Muscle of leg (tissue), 3 donors: ENCODE measurements at regions not wholly inside any gene's neighbourhood (a gene's known extent, or its start where the extent isn't known, plus 50 kb on each side); places are given as distances from the start of the nearest gene placed in this dataset.

Experiments used
- DNase-seq: peaks from one replicate; pipeline ENCODE4 v3.0.0; 2013
- H3K27ac ChIP-seq: one replicate; pipeline ENCODE4 v1.5.1; 2013; ENCODE audit warnings: mild to moderate bottlenecking, low read length, control low read depth
- H3K27me3 ChIP-seq: one replicate; pipeline ENCODE4 v1.6.1; 2013; ENCODE audit warnings: low read length; ENCODE audit not compliant: control insufficient read depth, insufficient read depth
- H3K36me3 ChIP-seq: one replicate; pipeline ENCODE4 v1.6.1; 2013; ENCODE audit warnings: low read length; ENCODE audit not compliant: control insufficient read depth, insufficient read depth
- H3K4me1 ChIP-seq: one replicate; pipeline ENCODE4 v1.6.1; 2013; ENCODE audit warnings: low read length; ENCODE audit not compliant: control insufficient read depth, insufficient read depth
- H3K4me3 ChIP-seq: one replicate; pipeline ENCODE4 v1.5.1; 2013; ENCODE audit warnings: low read length, control low read depth
- H3K9me3 ChIP-seq: replicated peaks from 2 replicates; pipeline ENCODE4 v1.6.1; 2013; ENCODE audit warnings: low read depth, low read length; ENCODE audit not compliant: control insufficient read depth
- WGBS: methylation state at CpG from one replicate; pipeline ENCODE4 v1.1.5; 2013; ENCODE audit warnings: missing lambda C conversion rate; ENCODE audit not compliant: insufficient coverage; 5-methylcytosine and 5-hydroxymethylcytosine counted together

GRCh38 chr11:8740129-8740528 lies 57.5 kb downstream of the RPL27A start:
- Histone ChIP-seq H3K4me1 (no peaks in the 10 kb centered on the region), H3K4me3 (no peak overlapping the region), H3K36me3 (peaks cover 36% of the 10 kb centered on the region), H3K9me3 (no peaks in the 10 kb centered on the region), H3K27me3 (no peaks in the 10 kb centered on the region), H3K27ac (no peak overlapping the region)
- WGBS = 86% methylated on average over 1 of the region's 3 CpGs
- no peak for DNase-seq

GRCh38 chr11:8744423-8744822 lies 61.8 kb downstream of the RPL27A start:
- 100% methylated on average over 1 of the region's 1 CpG for WGBS
- Histone ChIP-seq H3K9me3 (no peaks in the 10 kb centered on the region), H3K27ac (no peak overlapping the region), H3K4me1 (peaks cover 9% of the 10 kb centered on the region), H3K4me3 (no peak overlapping the region), H3K27me3 (no peaks in the 10 kb centered on the region), H3K36me3 (peaks cover 19% of the 10 kb centered on the region)
- no peak for DNase-seq

- Histone ChIP-seq H3K27me3 (no peaks in the 10 kb centered on the region), H3K4me3 (no peak overlapping the region), H3K9me3 (no peaks in the 10 kb centered on the region), H3K4me1 (peaks cover 13% of the 10 kb centered on the region), H3K36me3 (peaks cover 28% of the 10 kb centered on the region), H3K27ac (no peak overlapping the region)
- WGBS = 62% methylated on average over 6 of the region's 6 CpGs
- no peak for DNase-seq
Observed at GRCh38 chr11:8745431-8746253, 63.0 kb downstream of the RPL27A start.

GRCh38 chr11:8746331-8746974 lies 63.9 kb downstream of the RPL27A start:
- Histone ChIP-seq H3K9me3 (no peaks in the 10 kb centered on the region), H3K4me3 (no peak overlapping the region), H3K27ac (no peak overlapping the region), H3K27me3 (no peaks in the 10 kb centered on the region), H3K4me1 (peaks cover 13% of the 10 kb centered on the region), H3K36me3 (peaks cover 28% of the 10 kb centered on the region)
- 29% methylated on average over 1 of the region's 2 CpGs for whole genome bisulfite sequencing
- no peak for DNase-seq

GRCh38 chr11:8747173-8747572 lies 64.6 kb downstream of the RPL27A start:
- Histone ChIP-seq H3K9me3 (no peaks in the 10 kb centered on the region), H3K4me3 (no peak overlapping the region), H3K27ac (no peak overlapping the region), H3K27me3 (no peaks in the 10 kb centered on the region), H3K4me1 (peaks cover 13% of the 10 kb centered on the region), H3K36me3 (peaks cover 27% of the 10 kb centered on the region)
- no peak for DNase-seq

GRCh38 chr11:8748317-8748716 lies 65.7 kb downstream of the RPL27A start:
- Histone ChIP-seq H3K36me3 (peaks cover 26% of the 10 kb centered on the region), H3K27me3 (no peaks in the 10 kb centered on the region), H3K9me3 (peaks cover 5% of the 10 kb centered on the region), H3K27ac (no peak overlapping the region), H3K4me3 (no peak overlapping the region), H3K4me1 (peaks cover 13% of the 10 kb centered on the region)
- no CpG with 5 or more reads among the region's 2 CpGs for WGBS
- no peak for DNase-seq

GRCh38 chr11:8749202-8749601 lies 66.6 kb downstream of the RPL27A start:
- Histone ChIP-seq H3K4me3 (no peak overlapping the region), H3K4me1 (peaks cover 13% of the 10 kb centered on the region), H3K9me3 (peaks cover 9% of the 10 kb centered on the region), H3K27me3 (no peaks in the 10 kb centered on the region), H3K27ac (no peak overlapping the region), H3K36me3 (peaks cover 26% of the 10 kb centered on the region)
- DNase-seq = no peak
- 100% methylated on average over 1 of the region's 2 CpGs for WGBS

GRCh38 chr11:8754241-8754640 lies 71.6 kb downstream of the RPL27A start:
- peaks cover 9% of the 10 kb centered on the region for H3K9me3 ChIP-seq
- WGBS = no CpG with 5 or more reads among the region's 1 CpG
- peaks cover 34% of the 10 kb centered on the region for H3K4me1 ChIP-seq
- H3K27me3 ChIP-seq = no peaks in the 10 kb centered on the region
- DNase-seq = no peak
- peaks cover 11% of the 10 kb centered on the region for H3K36me3 ChIP-seq
- no peak overlapping the region for H3K4me3 ChIP-seq
- no peak overlapping the region for H3K27ac ChIP-seq

GRCh38 chr11:8756201-8756600 lies 73.6 kb downstream of the RPL27A start:
- DNase-seq = peak; percentile 41
- no CpG with 5 or more reads among the region's 1 CpG for WGBS
- peaks cover 49% of the 10 kb centered on the region for H3K4me1 ChIP-seq

GRCh38 chr11:8757047-8757446 lies 74.5 kb downstream of the RPL27A start:
- Histone ChIP-seq H3K4me3 (no peak overlapping the region), H3K27me3 (no peaks in the 10 kb centered on the region), H3K27ac (peak overlapping the region; percentile 56), H3K36me3 (peaks cover 3% of the 10 kb centered on the region), H3K4me1 (peaks cover 55% of the 10 kb centered on the region), H3K9me3 (peaks cover 9% of the 10 kb centered on the region)
- no peak for DNase-seq
- 50% methylated on average over 2 of the region's 2 CpGs for WGBS

More at GRCh38 chr11:8756201-8756600, 73.6 kb downstream of the RPL27A start:
- H3K27me3 ChIP-seq = no peaks in the 10 kb centered on the region
- H3K4me3 ChIP-seq = no peak overlapping the region
- H3K27ac ChIP-seq = peak overlapping the region; percentile 56
- H3K36me3 ChIP-seq = peaks cover 3% of the 10 kb centered on the region
- peaks cover 9% of the 10 kb centered on the region for H3K9me3 ChIP-seq
